ENCODE measurements at regions not wholly inside any gene's neighbourhood (a gene's known extent, or its start where the extent isn't known, plus 50 kb on each side); places are given as distances from the start of the nearest gene placed in this dataset.

DNA sequence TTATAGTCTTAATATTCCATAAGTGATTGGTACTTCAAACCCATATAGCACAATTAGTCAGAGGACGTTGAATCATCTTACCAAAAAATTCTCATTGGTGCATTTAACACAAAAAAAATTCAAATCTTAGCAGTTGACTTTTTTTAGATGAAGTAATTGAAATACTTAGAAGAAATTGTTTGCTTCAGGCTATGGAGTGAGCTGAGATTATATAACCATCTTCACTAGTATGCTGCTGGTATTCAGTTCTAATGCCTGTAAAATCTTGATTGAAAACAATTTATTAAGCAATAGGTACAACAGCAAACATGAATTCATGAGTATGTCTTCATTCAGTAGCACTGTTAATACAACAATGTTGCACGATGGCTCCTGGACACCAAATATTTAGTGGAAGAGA, 250.0 kb downstream of the GPM6A start:
- intact Hi-C loops (cut with DNase I): no loop called here
- no peak for DNase-seq (ENCODE audit: low spot score)

DNA sequence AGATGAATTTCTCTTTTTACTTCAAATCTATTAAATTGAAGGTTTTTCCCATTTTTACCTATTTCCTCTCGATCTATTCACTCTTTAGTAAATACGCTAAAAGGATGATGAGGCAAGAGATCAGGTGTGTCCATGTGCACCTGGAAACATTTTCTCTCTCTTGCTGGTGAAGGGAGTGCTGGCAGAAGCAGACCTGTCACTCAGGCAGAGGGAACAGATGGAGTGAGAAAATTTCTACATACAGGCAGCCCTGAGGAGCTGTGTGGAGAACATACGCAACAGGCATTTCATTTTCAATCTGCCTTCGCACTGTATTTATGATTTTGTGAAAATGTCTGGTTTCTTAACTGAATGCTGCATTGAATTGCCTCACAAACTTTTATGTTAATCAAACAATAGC, 249.5 kb downstream of the GPM6A start:
- DNase-seq (ENCODE audit: low spot score): no peak
- intact Hi-C loops (cut with DNase I): no loop called here
